ENCODE measurements at regions not wholly inside any gene's neighbourhood (a gene's known extent, or its start where the extent isn't known, plus 50 kb on each side); places are given as distances from the start of the nearest gene placed in this dataset.

DNA sequence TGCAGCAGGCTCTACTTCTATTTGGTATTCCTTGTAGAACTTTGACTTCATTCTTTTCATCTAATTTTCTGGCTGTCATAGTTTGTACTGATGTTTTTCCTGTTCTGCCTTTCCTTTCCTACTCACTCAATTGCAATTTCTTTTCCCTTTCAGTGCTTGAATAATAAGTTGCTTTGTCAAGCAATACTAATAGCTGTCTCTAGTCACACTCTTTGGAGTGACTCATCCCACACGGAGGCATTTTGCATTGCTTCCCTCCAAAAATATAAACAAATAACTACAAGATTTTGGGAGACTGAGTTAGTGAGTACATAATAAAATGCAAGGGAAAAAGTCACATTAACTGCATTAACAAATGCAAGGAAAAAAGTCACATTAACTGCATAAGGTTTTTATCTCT lies 465.9 kb downstream of the CDH9 start:
- no peak for TF ChIP-seq ZNF274 (IDR thresholded peaks at IDR 0.05; ENCODE audit: low read depth, low read length)
- no peak for TF ChIP-seq YY1 (IDR thresholded peaks at IDR 0.05; ENCODE audit: insufficient read depth, insufficient read length)

Measured in NT2/D1 (cell line).